ENCODE measurements at regions not wholly inside any gene's neighbourhood (a gene's known extent, or its start where the extent isn't known, plus 50 kb on each side); places are given as distances from the start of the nearest gene placed in this dataset.

DNA sequence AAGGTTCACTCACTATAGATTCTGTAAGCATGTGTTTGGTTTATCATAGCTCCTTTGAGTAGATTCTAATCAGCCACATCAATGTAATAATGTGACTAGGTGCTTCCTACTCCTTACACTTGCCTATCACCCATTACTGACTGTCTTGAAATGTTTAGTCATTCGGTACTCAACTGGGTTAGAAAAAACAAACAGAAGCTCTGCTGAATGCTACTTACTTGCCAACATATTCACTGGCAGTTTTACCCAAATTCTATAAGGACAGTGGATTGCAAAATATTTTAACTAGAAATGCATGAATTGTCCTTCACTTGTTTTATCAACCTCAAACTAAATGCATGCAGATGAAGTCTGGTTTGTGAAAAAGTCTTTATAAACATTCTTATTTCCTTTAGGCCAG lies 352.1 kb upstream of the ALCAM start:
- TF ChIP-seq, protein P1, sequence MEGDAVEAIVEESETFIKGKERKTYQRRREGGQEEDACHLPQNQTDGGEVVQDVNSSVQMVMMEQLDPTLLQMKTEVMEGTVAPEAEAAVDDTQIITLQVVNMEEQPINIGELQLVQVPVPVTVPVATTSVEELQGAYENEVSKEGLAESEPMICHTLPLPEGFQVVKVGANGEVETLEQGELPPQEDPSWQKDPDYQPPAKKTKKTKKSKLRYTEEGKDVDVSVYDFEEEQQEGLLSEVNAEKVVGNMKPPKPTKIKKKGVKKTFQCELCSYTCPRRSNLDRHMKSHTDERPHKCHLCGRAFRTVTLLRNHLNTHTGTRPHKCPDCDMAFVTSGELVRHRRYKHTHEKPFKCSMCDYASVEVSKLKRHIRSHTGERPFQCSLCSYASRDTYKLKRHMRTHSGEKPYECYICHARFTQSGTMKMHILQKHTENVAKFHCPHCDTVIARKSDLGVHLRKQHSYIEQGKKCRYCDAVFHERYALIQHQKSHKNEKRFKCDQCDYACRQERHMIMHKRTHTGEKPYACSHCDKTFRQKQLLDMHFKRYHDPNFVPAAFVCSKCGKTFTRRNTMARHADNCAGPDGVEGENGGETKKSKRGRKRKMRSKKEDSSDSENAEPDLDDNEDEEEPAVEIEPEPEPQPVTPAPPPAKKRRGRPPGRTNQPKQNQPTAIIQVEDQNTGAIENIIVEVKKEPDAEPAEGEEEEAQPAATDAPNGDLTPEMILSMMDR (conservative IDR thresholded peaks at IDR 0.05), result no peak
- H3K36me3 Mint-ChIP-seq, result no peaks in the 10 kb centered on the region
- no peak overlapping the region for H3K4me3 Mint-ChIP-seq
- no peaks in the 10 kb centered on the region for H3K4me1 Mint-ChIP-seq (ENCODE audit: unreplicated experiment)
- no peaks in the 10 kb centered on the region for H3K9me3 Mint-ChIP-seq
- H3K27me3 Mint-ChIP-seq, result no peaks in the 10 kb centered on the region
- no peak for DNase-seq (ENCODE audit: extremely low spot score, unreplicated experiment)
- H3K27ac Mint-ChIP-seq, result no peak overlapping the region

DNA sequence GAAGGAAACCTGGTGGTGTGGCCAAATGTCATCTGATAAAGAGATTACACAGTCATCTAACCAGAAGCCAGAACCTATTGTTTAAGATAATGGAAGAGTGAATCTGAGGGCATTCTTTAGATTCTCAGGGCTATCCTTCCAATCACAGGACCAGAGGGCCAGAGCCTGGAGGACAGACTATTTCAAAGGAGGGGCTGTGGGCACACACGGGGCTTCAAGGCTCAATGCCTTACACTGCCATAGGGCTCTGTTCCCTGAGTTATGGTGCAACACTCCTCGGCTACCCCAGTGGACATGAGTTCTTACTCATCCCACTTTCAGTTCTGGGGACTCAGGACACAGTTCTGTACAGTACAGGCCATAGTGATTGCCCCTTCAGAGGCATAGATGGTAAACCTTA lies 343.9 kb upstream of the ALCAM start:
- H3K4me1 Mint-ChIP-seq (ENCODE audit: unreplicated experiment), result no peaks in the 10 kb centered on the region
- no peak overlapping the region for H3K27ac Mint-ChIP-seq
- H3K9me3 Mint-ChIP-seq, result peaks cover 4% of the 10 kb centered on the region
- no peak overlapping the region for H3K4me3 Mint-ChIP-seq
- TF ChIP-seq, protein P1 (conservative IDR thresholded peaks at IDR 0.05), result no peak
- no peaks in the 10 kb centered on the region for H3K36me3 Mint-ChIP-seq
- no peak for DNase-seq (ENCODE audit: extremely low spot score, unreplicated experiment)
- H3K27me3 Mint-ChIP-seq, result peaks cover 4% of the 10 kb centered on the region

DNA sequence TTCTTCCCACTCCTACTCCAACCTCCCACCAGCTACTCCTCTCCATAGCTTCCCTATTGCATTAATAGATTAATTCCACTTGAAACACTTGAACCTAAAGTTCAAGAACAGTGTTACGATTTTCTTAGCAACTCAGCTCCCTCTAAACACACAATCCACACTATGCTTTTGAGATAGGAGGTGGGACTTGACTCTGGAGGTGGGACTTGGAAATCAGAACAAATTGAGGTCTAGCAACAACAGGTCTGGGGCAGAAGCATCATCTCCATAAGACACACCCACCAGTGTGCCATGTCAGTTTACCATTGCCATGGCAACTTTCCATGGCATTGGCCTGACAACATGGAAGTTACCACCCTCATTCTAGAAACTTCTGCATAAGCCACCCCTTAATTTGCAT lies 336.5 kb upstream of the ALCAM start:
- no peak overlapping the region for H3K4me3 Mint-ChIP-seq
- TF ChIP-seq, protein P1 (conservative IDR thresholded peaks at IDR 0.05), result no peak
- H3K36me3 Mint-ChIP-seq, result no peaks in the 10 kb centered on the region
- H3K27me3 Mint-ChIP-seq, result no peaks in the 10 kb centered on the region
- H3K4me1 Mint-ChIP-seq (ENCODE audit: unreplicated experiment), result no peaks in the 10 kb centered on the region
- no peaks in the 10 kb centered on the region for H3K9me3 Mint-ChIP-seq
- DNase-seq (ENCODE audit: extremely low spot score, unreplicated experiment), result no peak
- H3K27ac Mint-ChIP-seq, result no peak overlapping the region

DNA sequence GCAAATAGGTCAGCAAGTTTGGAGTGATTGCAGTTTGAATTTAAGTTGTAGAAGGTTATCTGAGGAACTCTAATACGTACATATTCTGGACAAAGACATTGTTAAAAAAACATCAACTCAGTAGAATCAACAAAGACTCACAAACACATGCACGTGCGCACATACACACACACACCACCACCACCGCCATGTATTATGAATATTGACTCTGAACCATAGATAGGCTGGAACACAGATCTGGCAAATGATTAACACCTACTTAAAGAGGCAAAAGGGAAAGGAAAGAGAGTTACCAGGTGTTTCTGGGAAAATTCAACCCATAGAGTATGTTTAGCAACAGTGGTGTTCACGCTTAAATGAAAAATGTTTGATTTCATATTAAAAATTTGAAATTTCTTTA lies 334.2 kb upstream of the ALCAM start:
- Mint-ChIP-seq H3K27ac (no peak overlapping the region), H3K27me3 (no peaks in the 10 kb centered on the region), H3K36me3 (no peaks in the 10 kb centered on the region), H3K4me1 (ENCODE audit: unreplicated experiment) (no peaks in the 10 kb centered on the region), H3K4me3 (no peak overlapping the region), H3K9me3 (no peaks in the 10 kb centered on the region)
- no peak for DNase-seq (ENCODE audit: extremely low spot score, unreplicated experiment)
- TF ChIP-seq, protein P1 (conservative IDR thresholded peaks at IDR 0.05), result no peak

DNA sequence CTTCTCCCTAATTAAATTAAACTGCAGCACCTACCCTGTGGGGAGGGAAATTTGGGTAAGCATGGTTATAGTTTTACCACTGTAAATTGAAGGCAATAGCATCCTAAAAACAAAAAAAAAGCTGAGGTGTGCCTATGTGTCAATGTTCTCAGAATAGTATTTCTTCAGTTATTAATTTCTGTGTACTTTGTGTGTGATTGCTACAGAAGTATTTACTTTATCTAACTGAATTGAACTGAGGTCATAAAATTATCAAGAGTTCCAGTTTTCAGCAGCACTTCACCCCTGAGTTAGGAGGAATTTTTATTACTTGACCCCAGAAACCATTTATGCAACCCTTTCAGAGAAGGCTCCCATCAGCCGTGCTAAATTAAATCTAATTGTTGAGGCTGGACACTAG lies 333.6 kb upstream of the ALCAM start:
- Mint-ChIP-seq H3K4me1 (ENCODE audit: unreplicated experiment) (no peaks in the 10 kb centered on the region), H3K27ac (no peak overlapping the region), H3K4me3 (no peak overlapping the region), H3K9me3 (no peaks in the 10 kb centered on the region), H3K36me3 (no peaks in the 10 kb centered on the region), H3K27me3 (no peaks in the 10 kb centered on the region)
- TF ChIP-seq, protein P1 (conservative IDR thresholded peaks at IDR 0.05), result no peak
- no peak for DNase-seq (ENCODE audit: extremely low spot score, unreplicated experiment)

DNA sequence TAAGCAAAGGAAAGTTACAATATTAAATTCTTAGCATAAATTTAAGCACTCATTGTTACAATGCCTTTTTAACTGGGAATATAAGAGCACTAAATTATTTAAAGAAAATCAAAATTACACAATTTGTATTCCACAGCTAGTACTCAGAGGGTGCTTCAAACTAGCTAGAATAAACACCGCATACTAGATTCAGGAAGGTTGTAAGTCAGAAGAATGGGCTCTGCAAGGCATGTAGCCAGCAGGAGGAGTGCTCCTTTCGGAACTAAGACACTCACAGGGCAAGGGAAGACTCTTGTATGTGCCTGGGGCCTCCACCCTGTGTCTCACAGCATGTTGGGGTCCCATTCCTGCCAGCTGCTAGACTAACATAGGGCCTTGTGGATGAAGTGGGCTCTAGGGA lies 327.7 kb upstream of the ALCAM start:
- Mint-ChIP-seq H3K9me3 (no peaks in the 10 kb centered on the region), H3K27me3 (no peaks in the 10 kb centered on the region), H3K36me3 (no peaks in the 10 kb centered on the region)

More for the DNA sequence above, 327.7 kb upstream of the ALCAM start:
- DNase-seq (ENCODE audit: extremely low spot score, unreplicated experiment), result no peak
- Mint-ChIP-seq H3K4me1 (ENCODE audit: unreplicated experiment) (no peaks in the 10 kb centered on the region), H3K27ac (no peak overlapping the region), H3K4me3 (no peak overlapping the region)
- TF ChIP-seq, protein P1 (conservative IDR thresholded peaks at IDR 0.05), result no peak

All from type B pancreatic cell (in vitro differentiated cells).